Thyroid gland (tissue), 4 donors: ENCODE measurements at regions not wholly inside any gene's neighbourhood (a gene's known extent, or its start where the extent isn't known, plus 50 kb on each side); places are given as distances from the start of the nearest gene placed in this dataset.

Experiments used
- CTCF ChIP-seq, 6 experiments: fragments of 200-600 bp in 3 of 6; fragments of 450-650 bp in 3 of 6; sonication (generic) in 3 of 6; IDR thresholded peaks; one replicate each; pipeline ENCODE4 v1.5.1; 2016 to 2019; ENCODE audit warnings: antibody characterized with exemption in 6 of 6, mild to moderate bottlenecking in 2 of 6, inconsistent platforms in 1 of 6, moderate library complexity in 1 of 6
- POLR2A ChIP-seq, 2 donors: fragments of 450-650 bp; IDR thresholded peaks; one replicate each; pipeline ENCODE4 v1.6.1; 2017; ENCODE audit warnings: antibody characterized with exemption in 2 of 2, mild to moderate bottlenecking in 2 of 2, moderate library complexity in 1 of 2

- no peak for TF ChIP-seq POLR2A (IDR thresholded peaks at IDR 0.05)
- no peak for TF ChIP-seq CTCF (IDR thresholded peaks at IDR 0.05)
These were observed 106.9 kb upstream of the TLE3 start for GRCh38 chr15:70204652-70205051.
